Activated CD4-positive, alpha-beta memory T cell treated with anti-CD3 and anti-CD28 coated beads for 36 hours (primary cell): ENCODE measurements at regions not wholly inside any gene's neighbourhood (a gene's known extent, or its start where the extent isn't known, plus 50 kb on each side); places are given as distances from the start of the nearest gene placed in this dataset.
"Not testable (repeated sequence)": the region's sequence is repeated elsewhere in the genome, so short reads cannot be mapped to it uniquely, and the experiment has no call there.

Source experiments
- CTCF ChIA-PET: fragments of 350-600 bp; sonication (Branson Sonifier 250); formaldehyde crosslinking; loops from one replicate; lab custom pipeline; 2021; ENCODE audit warnings: antibody characterized with exemption, inconsistent platforms; lab: Charles Lee
- POLR2A ChIA-PET: fragments of 350-600 bp; sonication (Branson Sonifier 250); formaldehyde crosslinking; loops from one replicate; lab custom pipeline; 2021; ENCODE audit warnings: antibody characterized with exemption; lab: Charles Lee
- DNase-seq: peaks from one replicate; pipeline ENCODE4 v3.0.0-alpha.2; 2020
- H3K27ac Mint-ChIP-seq: one replicate; pipeline ENCODE4 v1.8.0; 2021; ENCODE audit warnings: mixed read lengths
- H3K27me3 Mint-ChIP-seq: one replicate; pipeline ENCODE4 v1.8.0; 2021; ENCODE audit warnings: mixed read lengths
- H3K36me3 Mint-ChIP-seq: one replicate; pipeline ENCODE4 v1.8.0; 2021; ENCODE audit warnings: mixed read lengths
- H3K4me1 Mint-ChIP-seq: one replicate; pipeline ENCODE4 v1.8.0; 2021; ENCODE audit warnings: low read depth, mixed read lengths
- H3K4me3 Mint-ChIP-seq: one replicate; pipeline ENCODE4 v1.8.0; 2021; ENCODE audit warnings: mild to moderate bottlenecking, mixed read lengths
- H3K9me3 Mint-ChIP-seq: one replicate; pipeline ENCODE4 v1.8.0; 2021; ENCODE audit warnings: mixed read lengths
- intact Hi-C: fragments of 100-400 bp; cut with micrococcal nuclease; formaldehyde crosslinking; loops from one replicate; pipeline ENCODE4 v1.15.1; 2023

GRCh38 chr15:89017370-89018066 lies 70.7 kb upstream of the ABHD2 start:
- CTCF ChIA-PET = interaction anchor here (0.6 to 2.9 kb wide), 10 partner anchors 84 to 393 kb away, joined by 3 to 97 read pairs (median 4); partner anchors contain the start of gene HAPLN3
- POLR2A ChIA-PET = no interaction called here
- intact Hi-C loops = loop anchor here (1.0 to 5.0 kb wide), 3 partner anchors 113 to 395 kb away; partner anchors contain the start of gene AEN
- Mint-ChIP-seq H3K27ac (no peak overlapping the region), H3K9me3 (no peaks in the 10 kb centered on the region), H3K4me1 (peaks cover 15% of the 10 kb centered on the region), H3K4me3 (peak overlapping the region; percentile 43), H3K27me3 (peaks cover 2% of the 10 kb centered on the region), H3K36me3 (no peaks in the 10 kb centered on the region)
- DNase-seq = peak; percentile 90

- POLR2A ChIA-PET = no interaction called here
- Mint-ChIP-seq H3K4me3 (no peak overlapping the region), H3K27ac (no peak overlapping the region), H3K36me3 (no peaks in the 10 kb centered on the region), H3K4me1 (peaks cover 15% of the 10 kb centered on the region), H3K9me3 (no peaks in the 10 kb centered on the region), H3K27me3 (peaks cover 2% of the 10 kb centered on the region)
- DNase-seq = no peak
- CTCF ChIA-PET = interaction anchor here (1.1 to 2.9 kb wide), 3 partner anchors 114 to 153 kb away, joined by 3 to 97 read pairs (median 9); no protein-coding TSS in a partner anchor
- intact Hi-C loops = loop anchor here (5.0 kb wide), 1 partner anchor 396 kb away; the partner anchor contains the start of gene AEN
Observed at GRCh38 chr15:89018207-89018606, 70.0 kb upstream of the ABHD2 start.

GRCh38 chr15:89019436-89019835 lies 68.8 kb upstream of the ABHD2 start:
- CTCF ChIA-PET = interaction anchor here (2.9 kb wide), 1 partner anchor 116 kb away, joined by 97 read pairs; no protein-coding TSS in a partner anchor
- peaks cover 15% of the 10 kb centered on the region for H3K4me1 Mint-ChIP-seq
- H3K9me3 Mint-ChIP-seq = no peaks in the 10 kb centered on the region
- POLR2A ChIA-PET = no interaction called here
- no peak for DNase-seq
- H3K36me3 Mint-ChIP-seq = no peaks in the 10 kb centered on the region
- no peak overlapping the region for H3K4me3 Mint-ChIP-seq
- intact Hi-C loops = loop anchor here (5.0 kb wide), 1 partner anchor 397 kb away; the partner anchor contains the start of gene AEN
- H3K27me3 Mint-ChIP-seq = peaks cover 2% of the 10 kb centered on the region
- no peak overlapping the region for H3K27ac Mint-ChIP-seq

GRCh38 chr15:89021224-89021623 lies 67.0 kb upstream of the ABHD2 start:
- no peaks in the 10 kb centered on the region for H3K27me3 Mint-ChIP-seq
- no peak for DNase-seq
- H3K4me3 Mint-ChIP-seq = no peak overlapping the region
- CTCF ChIA-PET = interaction anchor here (2.4 to 5.4 kb wide), 2 partner anchors 118 to 186 kb away, joined by 7 to 36 read pairs; no protein-coding TSS in a partner anchor
- POLR2A ChIA-PET = no interaction called here
- H3K4me1 Mint-ChIP-seq = peaks cover 12% of the 10 kb centered on the region
- no peaks in the 10 kb centered on the region for H3K9me3 Mint-ChIP-seq
- intact Hi-C loops = no loop called here
- no peak overlapping the region for H3K27ac Mint-ChIP-seq
- no peaks in the 10 kb centered on the region for H3K36me3 Mint-ChIP-seq

GRCh38 chr15:89021886-89022285 lies 66.4 kb upstream of the ABHD2 start:
- H3K27me3 Mint-ChIP-seq, H3K4me3 Mint-ChIP-seq, H3K27ac Mint-ChIP-seq, DNase-seq, POLR2A ChIA-PET, H3K36me3 Mint-ChIP-seq, H3K4me1 Mint-ChIP-seq, H3K9me3 Mint-ChIP-seq, intact Hi-C loops: not testable (repeated sequence)
- CTCF ChIA-PET = interaction anchor here (1.5 to 5.4 kb wide), 3 partner anchors 118 to 185 kb away, joined by 3 to 36 read pairs (median 7); no protein-coding TSS in a partner anchor

- Mint-ChIP-seq H3K27ac (no peak overlapping the region), H3K9me3 (no peaks in the 10 kb centered on the region), H3K27me3 (no peaks in the 10 kb centered on the region), H3K4me1 (no peaks in the 10 kb centered on the region), H3K4me3 (no peak overlapping the region), H3K36me3 (no peaks in the 10 kb centered on the region)
- CTCF ChIA-PET = interaction anchor here (0.6 to 5.4 kb wide), 5 partner anchors 18 to 184 kb away, joined by 3 to 36 read pairs (median 3); no protein-coding TSS in a partner anchor
- no peak for DNase-seq
- POLR2A ChIA-PET = no interaction called here
- intact Hi-C loops = no loop called here
Observed at GRCh38 chr15:89023311-89023961, 64.8 kb upstream of the ABHD2 start.

- Mint-ChIP-seq H3K4me1 (no peaks in the 10 kb centered on the region), H3K4me3 (no peak overlapping the region)
- intact Hi-C loops = no loop called here
Observed at GRCh38 chr15:89024418-89024817, 63.8 kb upstream of the ABHD2 start.

GRCh38 chr15:89026167-89026566 lies 62.1 kb upstream of the ABHD2 start:
- H3K9me3 Mint-ChIP-seq = no peaks in the 10 kb centered on the region
- CTCF ChIA-PET = interaction anchor here (0.8 to 1.1 kb wide), 2 partner anchors 122 to 152 kb away, joined by 3 read pairs; no protein-coding TSS in a partner anchor
- no peak for DNase-seq
- POLR2A ChIA-PET = no interaction called here
- H3K36me3 Mint-ChIP-seq = no peaks in the 10 kb centered on the region
- no peaks in the 10 kb centered on the region for H3K27me3 Mint-ChIP-seq
- H3K27ac Mint-ChIP-seq = no peak overlapping the region
- no peak overlapping the region for H3K4me3 Mint-ChIP-seq
- no peaks in the 10 kb centered on the region for H3K4me1 Mint-ChIP-seq
- intact Hi-C loops = no loop called here

More at GRCh38 chr15:89024418-89024817, 63.8 kb upstream of the ABHD2 start:
- H3K9me3 Mint-ChIP-seq = no peaks in the 10 kb centered on the region
- CTCF ChIA-PET = interaction anchor here (1.5 to 5.4 kb wide), 2 partner anchors 17 to 121 kb away, joined by 3 to 36 read pairs; no protein-coding TSS in a partner anchor
- POLR2A ChIA-PET = no interaction called here
- H3K27me3 Mint-ChIP-seq = no peaks in the 10 kb centered on the region
- DNase-seq = no peak
- no peak overlapping the region for H3K27ac Mint-ChIP-seq
- no peaks in the 10 kb centered on the region for H3K36me3 Mint-ChIP-seq

DNA sequence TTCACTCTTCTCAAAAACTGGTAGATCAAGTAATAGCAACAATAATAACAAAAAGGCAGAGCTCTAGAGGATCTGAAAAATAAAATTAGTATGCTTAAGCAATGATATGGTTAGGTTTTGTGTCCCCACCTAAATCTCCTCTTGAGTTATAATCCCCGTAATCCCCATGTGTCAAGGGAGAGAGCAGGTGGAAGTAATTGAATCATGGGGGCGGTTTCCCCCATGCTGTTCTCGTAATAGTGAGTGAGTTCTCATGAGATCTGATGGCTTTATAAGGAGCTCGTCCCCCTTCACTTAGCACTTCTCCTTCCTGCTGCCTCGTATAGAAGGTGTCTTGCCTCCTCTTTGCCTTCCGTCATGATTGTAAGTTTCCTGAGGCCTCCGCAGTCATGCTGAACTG lies 60.2 kb upstream of the ABHD2 start:
- POLR2A ChIA-PET = no interaction called here
- Mint-ChIP-seq H3K9me3 (no peaks in the 10 kb centered on the region), H3K27ac (no peak overlapping the region), H3K4me3 (no peak overlapping the region), H3K4me1 (no peaks in the 10 kb centered on the region), H3K36me3 (no peaks in the 10 kb centered on the region), H3K27me3 (no peaks in the 10 kb centered on the region)
- CTCF ChIA-PET = no interaction called here
- intact Hi-C loops = no loop called here
- DNase-seq = no peak

GRCh38 chr15:89030311-89030710 lies 57.9 kb upstream of the ABHD2 start:
- Mint-ChIP-seq H3K27me3 (no peaks in the 10 kb centered on the region), H3K4me1 (no peaks in the 10 kb centered on the region), H3K4me3 (no peak overlapping the region), H3K36me3 (no peaks in the 10 kb centered on the region), H3K9me3 (no peaks in the 10 kb centered on the region), H3K27ac (no peak overlapping the region)
- DNase-seq = no peak
- POLR2A ChIA-PET = no interaction called here
- intact Hi-C loops = no loop called here
- CTCF ChIA-PET = interaction anchor here (0.6 to 1.7 kb wide), 3 partner anchors 99 to 147 kb away, joined by 3 to 4 read pairs (median 4); no protein-coding TSS in a partner anchor

DNA sequence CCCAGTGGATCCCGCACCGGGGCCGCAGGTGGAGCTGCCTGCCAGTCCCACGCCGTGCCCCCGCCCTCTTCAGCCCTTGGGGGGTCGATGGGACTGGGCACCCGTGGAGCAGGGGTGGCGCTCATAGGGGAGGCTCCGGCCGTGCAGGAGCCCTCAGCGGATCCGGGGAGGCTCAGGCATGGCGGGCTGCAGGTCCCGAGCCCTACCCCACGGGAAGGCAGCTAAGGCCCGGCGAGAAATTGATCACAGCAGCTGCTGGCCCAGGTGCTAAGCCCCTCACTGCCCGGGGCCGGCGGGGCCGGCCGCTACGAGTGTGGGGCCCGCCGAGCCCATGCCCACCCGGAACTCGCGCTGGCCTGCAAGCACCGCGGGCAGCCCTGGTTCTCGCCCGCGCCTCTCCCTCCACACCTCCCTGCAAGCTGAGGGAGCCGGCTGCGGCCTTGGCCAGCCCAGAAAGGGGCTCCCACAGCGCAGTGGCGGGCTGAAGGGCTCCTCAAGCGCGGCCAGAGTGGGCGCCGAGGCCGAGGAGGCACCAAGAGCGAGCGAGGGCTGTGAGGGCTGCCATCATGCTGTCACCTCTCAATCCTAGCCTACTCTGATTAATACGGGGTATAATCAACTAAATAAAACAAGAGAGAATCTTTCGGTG lies 56.5 kb upstream of the ABHD2 start:
- intact Hi-C loops, H3K4me3 Mint-ChIP-seq: not testable (repeated sequence)

More for the DNA sequence above, 56.5 kb upstream of the ABHD2 start:
- H3K9me3 Mint-ChIP-seq, H3K27me3 Mint-ChIP-seq, H3K36me3 Mint-ChIP-seq, POLR2A ChIA-PET, H3K27ac Mint-ChIP-seq, H3K4me1 Mint-ChIP-seq, DNase-seq: not testable (repeated sequence)
- CTCF ChIA-PET = interaction anchor here (0.8 to 1.7 kb wide), 4 partner anchors 25 to 146 kb away, joined by 3 to 6 read pairs (median 4); partner anchors contain the start of gene HAPLN3
